Fibroblast of skin of back (primary cell): ENCODE measurements at regions not wholly inside any gene's neighbourhood (a gene's known extent, or its start where the extent isn't known, plus 50 kb on each side); places are given as distances from the start of the nearest gene placed in this dataset.
A peak's percentile ranks its signal among the peaks of the same experiment; 100 is the strongest.
"Not testable (repeated sequence)": the region's sequence is repeated elsewhere in the genome, so short reads cannot be mapped to it uniquely, and the experiment has no call there.

Experiments
- DNase-seq: peaks from one replicate; pipeline ENCODE4 v3.0.0-alpha.2; 2013

GRCh38 chr7:55304018-55304762 lies 60.9 kb upstream of the LANCL2 start:
- peak; percentile 27 for DNase-seq

- peak; percentile 38 for DNase-seq
Measured at GRCh38 chr7:55305135-55305534, 60.0 kb upstream of the LANCL2 start.

- no peak for DNase-seq
Measured at GRCh38 chr7:55306331-55306730, 58.8 kb upstream of the LANCL2 start.

- DNase-seq = peak; percentile 8
Measured at GRCh38 chr7:55307123-55307916, 57.8 kb upstream of the LANCL2 start.

GRCh38 chr7:55308186-55308929 lies 56.8 kb upstream of the LANCL2 start:
- DNase-seq = peak; percentile 85

GRCh38 chr7:55309040-55309991 lies 55.8 kb upstream of the LANCL2 start:
- DNase-seq = no peak

GRCh38 chr7:55310287-55311025 lies 54.7 kb upstream of the LANCL2 start:
- DNase-seq = no peak

GRCh38 chr7:55311892-55312291 lies 53.2 kb upstream of the LANCL2 start:
- not testable (repeated sequence) for DNase-seq

GRCh38 chr7:55313671-55314070 lies 51.5 kb upstream of the LANCL2 start:
- DNase-seq = not testable (repeated sequence)

GRCh38 chr7:55314967-55315366 lies 50.2 kb upstream of the LANCL2 start:
- no peak for DNase-seq
